Immature natural killer cell (primary cell): ENCODE measurements at regions not wholly inside any gene's neighbourhood (a gene's known extent, or its start where the extent isn't known, plus 50 kb on each side); places are given as distances from the start of the nearest gene placed in this dataset.
"Not testable (repeated sequence)": the region's sequence is repeated elsewhere in the genome, so short reads cannot be mapped to it uniquely, and the experiment has no call there.

Source experiments
- DNase-seq, 3 donors: peaks; one replicate each; pipeline ENCODE4 v3.0.0; 2022; ENCODE audit warnings: mixed read lengths in 1 of 3
- H3K27ac Mint-ChIP-seq, 6 donors: one replicate each; pipeline ENCODE4 v1.8.0; 2020; ENCODE audit warnings: mixed read lengths in 6 of 6, mild to moderate bottlenecking in 5 of 6, inconsistent platforms in 4 of 6, moderate library complexity in 3 of 6
- H3K27me3 Mint-ChIP-seq, 3 donors: one replicate each; pipeline ENCODE4 v1.8.0; 2020 to 2021; ENCODE audit warnings: low read depth in 3 of 3, mild to moderate bottlenecking in 3 of 3, mixed read lengths in 3 of 3, moderate library complexity in 3 of 3, inconsistent platforms in 1 of 3
- H3K36me3 Mint-ChIP-seq, 3 donors: one replicate each; pipeline ENCODE4 v1.8.0; 2020; ENCODE audit warnings: mixed read lengths in 3 of 3, inconsistent platforms in 2 of 3, mild to moderate bottlenecking in 2 of 3
- H3K4me1 Mint-ChIP-seq, 2 donors: one replicate each; pipeline ENCODE4 v1.8.0; 2020; ENCODE audit warnings: inconsistent platforms in 2 of 2, mild to moderate bottlenecking in 2 of 2, mixed read lengths in 2 of 2, moderate library complexity in 1 of 2
- H3K4me3 Mint-ChIP-seq, 5 donors: one replicate each; pipeline ENCODE4 v1.8.0; 2020; ENCODE audit warnings: mild to moderate bottlenecking in 5 of 5, mixed read lengths in 5 of 5, inconsistent platforms in 3 of 5, moderate library complexity in 3 of 5
- H3K9me3 Mint-ChIP-seq, 6 donors: one replicate each; pipeline ENCODE4 v1.8.0; 2020; ENCODE audit warnings: mild to moderate bottlenecking in 6 of 6, mixed read lengths in 6 of 6, inconsistent platforms in 4 of 6, moderate library complexity in 3 of 6

- H3K27me3 Mint-ChIP-seq = no peaks in the 10 kb centered on the region
- H3K36me3 Mint-ChIP-seq = no peaks in the 10 kb centered on the region
- DNase-seq = no peak
- no peak overlapping the region for H3K27ac Mint-ChIP-seq
- H3K9me3 Mint-ChIP-seq = peaks cover 6 to 57% (median 35%) of the 10 kb centered on the region in 6 donors
- no peaks in the 10 kb centered on the region for H3K4me1 Mint-ChIP-seq
- H3K4me3 Mint-ChIP-seq = no peak overlapping the region
Measured at GRCh38 chr2:51918113-51918512, 886.2 kb upstream of the NRXN1 start.

GRCh38 chr2:51903728-51904127 is 871.8 kb upstream of the NRXN1 start:
- H3K4me1 Mint-ChIP-seq = no peaks in the 10 kb centered on the region
- no peak overlapping the region for H3K27ac Mint-ChIP-seq
- no peak for DNase-seq
- H3K36me3 Mint-ChIP-seq = peaks cover 0 to 6% (median 0%) of the 10 kb centered on the region in 3 donors
- no peaks in the 10 kb centered on the region for H3K27me3 Mint-ChIP-seq
- no peak overlapping the region for H3K4me3 Mint-ChIP-seq
- H3K9me3 Mint-ChIP-seq = peaks cover 0 to 44% (median 30%) of the 10 kb centered on the region in 6 donors

- Mint-ChIP-seq H3K4me1 (no peaks in the 10 kb centered on the region), H3K27me3 (peaks cover 0 to 3% (median 0%) of the 10 kb centered on the region in 3 donors), H3K36me3 (peaks cover 0 to 6% (median 0%) of the 10 kb centered on the region in 3 donors), H3K27ac (no peak overlapping the region), H3K4me3 (no peak overlapping the region), H3K9me3 (peaks cover 0 to 38% (median 25%) of the 10 kb centered on the region in 6 donors)
- DNase-seq = no peak
Measured at GRCh38 chr2:51899643-51900042, 867.7 kb upstream of the NRXN1 start.

GRCh38 chr2:51894584-51894983 is 862.7 kb upstream of the NRXN1 start:
- H3K9me3 Mint-ChIP-seq = peaks cover 9 to 37% (median 27%) of the 10 kb centered on the region in 6 donors
- not testable (repeated sequence) for H3K27ac Mint-ChIP-seq, H3K4me3 Mint-ChIP-seq, DNase-seq, H3K36me3 Mint-ChIP-seq, H3K4me1 Mint-ChIP-seq, H3K27me3 Mint-ChIP-seq

GRCh38 chr2:51888120-51888519 is 856.2 kb upstream of the NRXN1 start:
- no peak for DNase-seq
- Mint-ChIP-seq H3K36me3 (no peaks in the 10 kb centered on the region), H3K27me3 (no peaks in the 10 kb centered on the region), H3K27ac (no peak overlapping the region), H3K4me1 (no peaks in the 10 kb centered on the region), H3K9me3 (peaks cover 14 to 60% (median 39%) of the 10 kb centered on the region in 6 donors), H3K4me3 (no peak overlapping the region)

GRCh38 chr2:51881673-51882072 is 849.7 kb upstream of the NRXN1 start:
- Mint-ChIP-seq H3K4me3 (no peak overlapping the region), H3K27me3 (no peaks in the 10 kb centered on the region), H3K4me1 (no peaks in the 10 kb centered on the region), H3K36me3 (peaks cover 0 to 5% (median 0%) of the 10 kb centered on the region in 3 donors), H3K27ac (no peak overlapping the region), H3K9me3 (peaks cover 19 to 73% (median 44%) of the 10 kb centered on the region in 6 donors)
- no peak for DNase-seq

GRCh38 chr2:51880153-51880552 is 848.2 kb upstream of the NRXN1 start:
- Mint-ChIP-seq H3K4me3 (no peak overlapping the region), H3K27me3 (no peaks in the 10 kb centered on the region), H3K36me3 (peaks cover 0 to 5% (median 0%) of the 10 kb centered on the region in 3 donors), H3K9me3 (peaks cover 15 to 66% (median 43%) of the 10 kb centered on the region in 6 donors), H3K4me1 (no peaks in the 10 kb centered on the region), H3K27ac (no peak overlapping the region)
- no peak for DNase-seq

GRCh38 chr2:51866361-51866760 is 834.4 kb upstream of the NRXN1 start:
- H3K36me3 Mint-ChIP-seq = no peaks in the 10 kb centered on the region
- no peak overlapping the region for H3K4me3 Mint-ChIP-seq
- peaks cover 2 to 60% (median 40%) of the 10 kb centered on the region in 6 donors for H3K9me3 Mint-ChIP-seq
- no peaks in the 10 kb centered on the region for H3K4me1 Mint-ChIP-seq
- peaks cover 0 to 2% (median 2%) of the 10 kb centered on the region in 3 donors for H3K27me3 Mint-ChIP-seq
- no peak overlapping the region for H3K27ac Mint-ChIP-seq
- no peak for DNase-seq

- Mint-ChIP-seq H3K4me1 (no peaks in the 10 kb centered on the region), H3K27me3 (peaks cover 0 to 2% (median 0%) of the 10 kb centered on the region in 3 donors), H3K36me3 (peaks cover 0 to 4% (median 0%) of the 10 kb centered on the region in 3 donors), H3K27ac (no peak overlapping the region), H3K9me3 (peaks cover 7 to 57% (median 23%) of the 10 kb centered on the region in 6 donors), H3K4me3 (no peak overlapping the region)
- DNase-seq = no peak
Measured at GRCh38 chr2:51859260-51859659, 827.3 kb upstream of the NRXN1 start.

- Mint-ChIP-seq H3K36me3 (peaks cover 0 to 4% (median 0%) of the 10 kb centered on the region in 3 donors), H3K9me3 (peaks cover 7 to 44% (median 18%) of the 10 kb centered on the region in 6 donors), H3K4me1 (no peaks in the 10 kb centered on the region), H3K4me3 (no peak overlapping the region), H3K27ac (no peak overlapping the region), H3K27me3 (peaks cover 0 to 2% (median 0%) of the 10 kb centered on the region in 3 donors)
- no peak for DNase-seq
Measured at GRCh38 chr2:51855683-51856082, 823.8 kb upstream of the NRXN1 start.

- Mint-ChIP-seq H3K9me3 (peaks cover 8 to 67% (median 33%) of the 10 kb centered on the region in 6 donors), H3K4me3 (no peak overlapping the region), H3K4me1 (no peaks in the 10 kb centered on the region), H3K27ac (no peak overlapping the region), H3K36me3 (no peaks in the 10 kb centered on the region), H3K27me3 (peaks cover 0 to 1% (median 0%) of the 10 kb centered on the region in 3 donors)
- no peak for DNase-seq
Measured at GRCh38 chr2:51846796-51847195, 814.9 kb upstream of the NRXN1 start.

- Mint-ChIP-seq H3K27ac (no peak overlapping the region), H3K9me3 (peaks cover 13 to 75% (median 36%) of the 10 kb centered on the region in 6 donors), H3K27me3 (peaks cover 0 to 1% (median 0%) of the 10 kb centered on the region in 3 donors), H3K36me3 (peaks cover 0 to 3% (median 0%) of the 10 kb centered on the region in 3 donors), H3K4me1 (no peaks in the 10 kb centered on the region), H3K4me3 (no peak overlapping the region)
- DNase-seq = no peak
Measured at GRCh38 chr2:51846018-51846417, 814.1 kb upstream of the NRXN1 start.

GRCh38 chr2:51844596-51844995 is 812.7 kb upstream of the NRXN1 start:
- H3K4me1 Mint-ChIP-seq = no peaks in the 10 kb centered on the region
- H3K9me3 Mint-ChIP-seq = peaks cover 14 to 73% (median 38%) of the 10 kb centered on the region in 6 donors
- no peak overlapping the region for H3K27ac Mint-ChIP-seq
- peaks cover 0 to 1% (median 0%) of the 10 kb centered on the region in 3 donors for H3K27me3 Mint-ChIP-seq
- no peak for DNase-seq
- H3K4me3 Mint-ChIP-seq = no peak overlapping the region
- H3K36me3 Mint-ChIP-seq = peaks cover 0 to 3% (median 3%) of the 10 kb centered on the region in 3 donors

- no peak for DNase-seq
- Mint-ChIP-seq H3K36me3 (no peaks in the 10 kb centered on the region), H3K27ac (no peak overlapping the region), H3K4me1 (no peaks in the 10 kb centered on the region), H3K4me3 (no peak overlapping the region), H3K27me3 (peaks cover 0 to 2% (median 0%) of the 10 kb centered on the region in 3 donors), H3K9me3 (peaks cover 6 to 45% (median 22%) of the 10 kb centered on the region in 6 donors)
Measured at GRCh38 chr2:51829477-51829876, 797.5 kb upstream of the NRXN1 start.

- Mint-ChIP-seq H3K4me3 (no peak overlapping the region), H3K36me3 (no peaks in the 10 kb centered on the region), H3K27ac (no peak overlapping the region), H3K4me1 (no peaks in the 10 kb centered on the region), H3K9me3 (peaks cover 11 to 53% (median 33%) of the 10 kb centered on the region in 6 donors), H3K27me3 (peaks cover 0 to 2% (median 0%) of the 10 kb centered on the region in 3 donors)
- DNase-seq = no peak
Measured at GRCh38 chr2:51825823-51826222, 793.9 kb upstream of the NRXN1 start.
